HUES64 (cell line): ENCODE measurements at regions not wholly inside any gene's neighbourhood (a gene's known extent, or its start where the extent isn't known, plus 50 kb on each side); places are given as distances from the start of the nearest gene placed in this dataset.

ENCODE experiments used
- H3K27ac ChIP-seq: 2 replicates; pipeline ENCODE4 v1.7.0; 2013; ENCODE audit warnings: low read depth, low read length, inconsistent platforms
- H3K27me3 ChIP-seq: 2 replicates; pipeline ENCODE4 v1.6.1; 2013; ENCODE audit warnings: mild to moderate bottlenecking, low read length; ENCODE audit not compliant: insufficient read depth
- H3K36me3 ChIP-seq: 2 replicates; pipeline ENCODE4 v1.6.1; 2013; ENCODE audit warnings: mild to moderate bottlenecking, low read length; ENCODE audit not compliant: insufficient read depth
- H3K4me1 ChIP-seq: 2 replicates; pipeline ENCODE4 v1.6.1; 2013; ENCODE audit warnings: mild to moderate bottlenecking, low read length, moderate library complexity; ENCODE audit not compliant: insufficient read depth
- H3K4me3 ChIP-seq: 2 replicates; pipeline ENCODE4 v1.5.1; 2013; ENCODE audit warnings: mild to moderate bottlenecking, low read length, moderate library complexity
- H3K9ac ChIP-seq: 2 replicates; pipeline ENCODE4 v1.6.1; 2013; ENCODE audit warnings: mild to moderate bottlenecking, low read depth, low read length
- H3K9me3 ChIP-seq: 2 replicates; pipeline ENCODE4 v1.6.1; 2013; ENCODE audit warnings: low read depth, low read length; ENCODE audit not compliant: insufficient read depth
- WGBS: fragments of 150-250, 120-280 bp; methylation state at CpG from one replicate; pipeline ENCODE4 v1.1.7; 2013; ENCODE audit warnings: missing lambda C conversion rate; 5-methylcytosine and 5-hydroxymethylcytosine counted together

DNA sequence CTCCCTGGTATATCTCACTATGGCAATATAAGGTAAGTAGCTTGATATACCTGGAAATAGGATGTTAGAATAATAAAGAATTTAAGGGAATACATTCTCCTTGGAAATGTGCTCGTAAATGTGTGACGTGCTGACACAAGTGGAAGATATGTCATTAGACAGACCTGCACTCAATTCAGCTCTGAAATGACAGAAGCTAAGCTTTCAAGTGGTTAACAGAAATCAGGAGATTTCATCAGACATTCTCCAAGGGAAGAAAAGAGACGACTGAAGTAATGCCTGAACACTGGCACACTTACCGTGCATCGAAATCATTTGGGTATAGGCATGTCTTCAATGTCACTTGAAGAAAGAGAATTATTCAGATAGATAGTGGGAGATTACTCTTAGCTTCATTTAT lies 933.3 kb upstream of the CTNND2 start:
- H3K4me1 ChIP-seq = no peaks in the 10 kb centered on the region
- no peaks in the 10 kb centered on the region for H3K27me3 ChIP-seq
- no peak overlapping the region for H3K27ac ChIP-seq
- H3K4me3 ChIP-seq = no peak overlapping the region
- WGBS = 95% methylated on average over 5 of the region's 5 CpGs
- no peak overlapping the region for H3K9ac ChIP-seq
- no peaks in the 10 kb centered on the region for H3K9me3 ChIP-seq
- H3K36me3 ChIP-seq = no peaks in the 10 kb centered on the region

DNA sequence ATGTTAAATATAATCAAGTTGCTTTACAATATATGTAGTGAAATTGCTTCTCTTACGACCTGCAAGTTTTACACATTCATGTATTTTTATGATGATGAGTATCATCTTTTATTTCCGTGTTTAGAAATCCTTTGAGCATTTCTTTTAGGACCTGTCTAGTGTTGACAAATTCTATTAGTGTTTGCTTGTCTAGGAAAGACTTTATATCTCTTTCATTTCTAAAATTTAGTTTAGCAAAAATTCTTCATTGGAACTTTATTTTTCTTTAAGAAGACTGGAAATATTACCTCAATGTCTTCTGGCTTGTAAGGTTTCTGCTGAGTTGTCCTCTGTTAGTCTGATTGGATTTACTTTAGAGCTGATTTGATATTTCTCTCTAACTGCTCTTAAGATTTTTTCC lies 920.9 kb upstream of the CTNND2 start:
- WGBS = 100% methylated on average over 2 of the region's 2 CpGs

DNA sequence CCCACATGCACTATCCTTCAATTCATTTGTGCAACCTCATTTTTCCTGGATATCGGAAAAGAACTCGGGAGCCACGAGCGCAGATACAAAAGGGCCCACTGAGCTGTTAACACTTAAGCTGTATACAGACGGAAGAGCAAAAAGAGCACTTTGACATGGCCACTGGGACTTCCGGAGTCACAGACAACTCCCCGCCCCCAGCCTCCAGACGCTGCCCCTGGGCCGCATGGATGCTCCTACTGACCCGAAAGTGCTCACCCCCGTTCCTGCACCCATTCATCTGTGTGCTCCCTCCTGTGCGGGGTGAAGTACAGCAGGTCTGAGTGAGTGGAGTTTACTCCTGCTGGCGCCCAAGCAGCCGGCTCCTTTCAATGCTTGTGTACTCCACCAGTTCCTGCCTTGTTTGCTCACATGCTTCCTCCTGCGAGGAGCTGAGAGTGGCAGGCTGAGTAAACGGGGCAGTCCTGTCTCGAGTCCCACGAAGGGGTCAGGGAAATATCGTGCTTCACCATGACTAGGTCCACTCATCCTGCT lies 901.0 kb upstream of the CTNND2 start:
- Histone ChIP-seq H3K27ac (no peak overlapping the region), H3K4me3 (no peak overlapping the region), H3K4me1 (no peaks in the 10 kb centered on the region), H3K36me3 (no peaks in the 10 kb centered on the region), H3K27me3 (no peaks in the 10 kb centered on the region), H3K9ac (no peak overlapping the region), H3K9me3 (no peaks in the 10 kb centered on the region)
- WGBS = 90% methylated on average over 19 of the region's 19 CpGs

More for the DNA sequence above, 920.9 kb upstream of the CTNND2 start:
- Histone ChIP-seq H3K4me1 (no peaks in the 10 kb centered on the region), H3K9me3 (peaks cover 18% of the 10 kb centered on the region), H3K9ac (no peak overlapping the region), H3K27ac (no peak overlapping the region), H3K27me3 (no peaks in the 10 kb centered on the region), H3K36me3 (no peaks in the 10 kb centered on the region), H3K4me3 (no peak overlapping the region)

DNA sequence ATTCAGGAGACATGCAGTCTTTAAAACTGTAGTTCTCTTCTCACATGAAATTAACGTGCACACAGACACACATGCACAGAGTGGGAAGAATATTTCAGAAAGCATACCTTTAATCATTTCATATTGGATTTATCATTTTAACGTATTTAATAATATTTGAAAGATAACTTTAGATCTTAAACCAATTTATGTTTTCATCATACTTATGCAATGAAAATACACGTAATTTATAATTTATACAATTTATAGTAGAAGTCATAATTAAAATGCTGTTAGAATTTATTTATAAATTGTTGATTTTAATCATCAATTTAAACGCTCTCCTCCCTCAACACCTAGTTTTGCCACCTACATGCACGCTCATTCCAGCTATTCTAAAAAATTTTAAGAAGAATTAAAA lies 894.9 kb upstream of the CTNND2 start:
- H3K9me3 ChIP-seq = peaks cover 4% of the 10 kb centered on the region; the same call in 1 of the 2 replicates
- WGBS = 100% methylated on average over 2 of the region's 5 CpGs
- H3K36me3 ChIP-seq = no peaks in the 10 kb centered on the region
- H3K27me3 ChIP-seq = no peaks in the 10 kb centered on the region
- no peak overlapping the region for H3K27ac ChIP-seq
- H3K9ac ChIP-seq = no peak overlapping the region
- no peak overlapping the region for H3K4me3 ChIP-seq
- no peaks in the 10 kb centered on the region for H3K4me1 ChIP-seq

DNA sequence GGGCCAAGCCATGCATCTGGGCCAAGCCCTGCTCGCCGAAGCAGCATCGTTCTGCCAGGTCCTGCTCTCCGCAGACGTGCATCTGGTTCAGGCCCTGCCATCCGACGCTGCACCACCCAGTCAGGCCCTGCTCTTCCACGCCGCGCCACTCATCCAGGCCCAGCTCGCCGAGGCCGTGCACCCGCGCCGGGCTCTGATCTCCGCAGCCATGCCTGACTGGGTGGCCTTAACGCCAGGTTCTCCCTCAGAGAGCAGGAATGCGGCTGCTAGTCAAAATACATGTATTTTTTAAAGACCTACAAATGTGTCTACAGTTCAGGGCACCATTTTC lies 891.1 kb upstream of the CTNND2 start:
- Histone ChIP-seq H3K9ac (no peak overlapping the region), H3K4me3 (no peak overlapping the region), H3K27ac (no peak overlapping the region), H3K27me3 (no peaks in the 10 kb centered on the region), H3K36me3 (no peaks in the 10 kb centered on the region), H3K9me3 (peaks cover 4% of the 10 kb centered on the region; the same call in 1 of the 2 replicates), H3K4me1 (no peaks in the 10 kb centered on the region)
- 94% methylated on average over 19 of the region's 19 CpGs for WGBS

DNA sequence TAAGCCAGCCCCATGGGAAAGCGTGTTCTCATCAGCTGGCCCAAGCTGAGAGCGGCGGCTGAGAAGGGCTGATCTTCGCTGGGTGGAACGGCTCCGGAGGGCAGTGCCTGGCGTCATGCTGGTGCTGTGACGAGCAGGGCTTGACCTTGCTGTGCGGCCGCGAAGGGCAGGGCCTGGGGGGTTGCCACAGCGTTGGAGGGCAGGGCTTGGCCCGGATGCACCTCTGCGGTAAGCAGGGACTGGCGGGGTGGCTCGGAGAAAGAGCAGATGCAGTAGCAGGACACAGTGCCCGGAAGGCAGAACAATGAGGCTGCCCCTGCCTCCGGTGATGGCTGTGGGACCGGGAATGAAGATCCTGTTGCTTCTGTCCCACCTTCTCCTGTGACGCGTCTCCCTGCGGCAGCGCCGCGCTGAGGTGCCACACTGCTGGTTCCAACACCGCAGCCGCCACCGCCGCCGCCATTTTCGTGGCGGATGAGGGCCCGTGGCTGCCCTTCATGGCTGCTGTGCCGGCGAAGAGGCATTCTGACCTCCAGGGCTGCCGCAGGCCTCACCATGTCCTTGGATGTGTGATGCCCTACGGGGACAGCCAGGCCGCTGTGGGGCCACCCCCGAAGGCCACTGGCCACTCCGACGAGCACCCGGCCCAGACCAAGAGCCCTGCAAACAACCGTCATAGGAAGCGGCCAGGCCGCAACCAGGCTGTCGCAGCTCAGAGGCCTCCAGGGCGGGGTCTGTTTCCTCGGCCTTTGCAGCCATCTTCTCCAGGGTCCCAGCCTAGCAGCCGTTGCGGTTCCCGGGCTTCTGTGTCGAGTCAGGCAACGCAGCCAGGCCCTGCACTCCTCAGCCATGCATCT lies 890.5 kb upstream of the CTNND2 start:
- Histone ChIP-seq H3K4me1 (no peaks in the 10 kb centered on the region), H3K36me3 (no peaks in the 10 kb centered on the region), H3K4me3 (no peak overlapping the region), H3K9me3 (peaks cover 4% of the 10 kb centered on the region; the same call in 1 of the 2 replicates), H3K27me3 (no peaks in the 10 kb centered on the region), H3K9ac (no peak overlapping the region), H3K27ac (no peak overlapping the region)
- WGBS = 97% methylated on average over 53 of the region's 53 CpGs

DNA sequence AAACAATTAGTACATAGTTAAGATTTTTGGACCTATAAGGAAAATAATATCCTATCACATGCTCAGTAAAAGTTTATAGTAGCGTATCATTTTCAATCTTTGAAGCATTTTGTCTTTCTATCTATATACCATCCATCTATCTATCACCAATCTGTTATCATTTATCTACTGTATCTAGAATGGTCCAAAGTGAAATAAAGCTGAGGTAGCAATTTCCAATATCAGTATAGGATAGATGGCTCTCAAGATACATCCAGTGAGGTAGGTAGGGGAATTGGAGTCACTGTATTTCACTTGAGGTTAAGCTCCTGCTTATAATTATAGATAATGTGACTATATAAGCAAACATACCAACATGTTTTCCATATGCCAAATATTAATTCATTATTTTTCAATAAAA lies 889.1 kb upstream of the CTNND2 start:
- Histone ChIP-seq H3K36me3 (no peaks in the 10 kb centered on the region), H3K9ac (no peak overlapping the region), H3K9me3 (peaks cover 4% of the 10 kb centered on the region; the same call in 1 of the 2 replicates), H3K27me3 (no peaks in the 10 kb centered on the region), H3K4me1 (no peaks in the 10 kb centered on the region), H3K27ac (no peak overlapping the region), H3K4me3 (no peak overlapping the region)
- WGBS = 100% methylated on average over 1 of the region's 1 CpG

DNA sequence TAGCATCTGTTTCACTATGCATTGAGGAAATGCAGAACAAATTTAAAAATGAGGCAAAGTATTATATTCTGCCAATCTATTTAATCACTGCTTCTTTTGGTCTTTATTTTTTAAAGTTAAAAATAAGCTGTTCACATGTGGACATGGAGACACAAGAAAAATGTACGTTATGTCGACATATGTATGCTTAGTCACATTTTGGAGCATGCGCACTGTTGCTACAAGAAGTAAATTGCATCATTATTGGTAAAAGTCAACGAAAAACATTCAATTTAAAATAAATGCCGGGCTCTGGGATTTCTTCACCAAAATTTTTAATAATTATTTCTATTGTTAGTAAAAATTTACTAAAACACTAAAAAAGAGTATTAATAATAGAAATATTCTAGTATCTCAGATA lies 876.3 kb upstream of the CTNND2 start:
- Histone ChIP-seq H3K27me3 (no peaks in the 10 kb centered on the region), H3K4me3 (no peak overlapping the region), H3K9me3 (no peaks in the 10 kb centered on the region), H3K4me1 (no peaks in the 10 kb centered on the region), H3K9ac (no peak overlapping the region), H3K36me3 (no peaks in the 10 kb centered on the region), H3K27ac (no peak overlapping the region)
- 97% methylated on average over 4 of the region's 5 CpGs for WGBS

DNA sequence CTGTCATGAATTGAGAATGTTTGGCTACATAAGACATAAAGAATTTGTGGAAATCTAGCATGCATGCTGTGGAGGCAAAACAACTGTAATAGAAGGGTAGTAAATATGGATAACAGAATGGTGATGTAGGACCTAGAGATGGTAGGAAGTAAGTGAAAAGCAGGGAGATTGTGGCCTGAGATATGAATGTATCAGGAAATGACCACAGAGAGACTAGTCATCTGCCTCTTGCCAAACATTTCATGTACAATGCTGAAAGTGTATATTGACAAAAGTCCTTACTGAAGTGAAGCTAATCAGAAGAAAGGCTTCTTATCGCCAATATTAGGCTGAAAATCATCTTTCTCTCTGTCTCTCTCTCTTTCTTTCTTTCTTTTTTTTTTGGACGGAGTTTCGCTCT lies 873.1 kb upstream of the CTNND2 start:
- H3K9me3 ChIP-seq = no peaks in the 10 kb centered on the region
- no peak overlapping the region for H3K9ac ChIP-seq
- no peaks in the 10 kb centered on the region for H3K27me3 ChIP-seq
- WGBS = 95% methylated on average over 3 of the region's 3 CpGs
- H3K36me3 ChIP-seq = no peaks in the 10 kb centered on the region
- no peak overlapping the region for H3K4me3 ChIP-seq
- H3K27ac ChIP-seq = no peak overlapping the region
- no peaks in the 10 kb centered on the region for H3K4me1 ChIP-seq

DNA sequence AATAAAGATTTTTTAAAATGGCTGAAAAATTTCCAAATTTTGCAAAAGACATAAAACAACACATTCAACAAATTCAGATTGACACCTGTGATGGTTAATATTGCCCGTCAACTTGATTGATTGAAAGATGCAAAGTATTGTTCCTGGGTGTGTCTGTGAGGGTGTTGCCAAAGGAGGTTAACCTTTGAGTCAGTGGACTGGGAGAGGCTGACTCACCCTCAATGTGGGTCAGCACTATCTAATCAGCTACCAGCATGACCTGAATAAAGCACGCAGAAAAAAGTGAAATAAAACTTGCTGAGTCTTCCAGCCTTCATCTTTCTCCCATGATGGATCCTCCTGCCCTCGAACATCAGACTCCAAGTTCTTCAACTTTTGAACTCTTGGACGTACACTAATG lies 868.0 kb upstream of the CTNND2 start:
- Histone ChIP-seq H3K4me3 (no peak overlapping the region), H3K4me1 (no peaks in the 10 kb centered on the region), H3K27ac (no peak overlapping the region), H3K9me3 (no peaks in the 10 kb centered on the region), H3K9ac (no peak overlapping the region), H3K27me3 (no peaks in the 10 kb centered on the region), H3K36me3 (no peaks in the 10 kb centered on the region)
- WGBS = 88% methylated on average over 4 of the region's 4 CpGs

DNA sequence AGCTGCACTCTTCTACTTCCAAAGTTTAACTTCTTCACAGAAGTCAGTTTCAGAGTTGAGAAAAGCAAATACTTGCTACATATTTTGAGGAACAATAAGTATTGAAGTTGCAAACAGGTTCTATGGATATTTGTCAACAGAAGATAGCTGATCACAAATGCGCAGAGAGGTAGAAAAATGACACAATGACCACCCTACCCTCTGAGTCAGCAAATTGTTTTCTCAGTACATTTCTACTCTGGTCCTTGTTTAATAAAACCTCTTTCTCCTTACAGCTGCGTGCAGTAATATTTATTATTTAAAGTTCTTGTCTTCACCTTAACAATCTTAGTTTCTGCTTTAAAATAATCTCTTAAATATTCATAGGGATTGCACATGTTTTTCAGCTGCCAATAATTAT lies 855.1 kb upstream of the CTNND2 start:
- H3K36me3 ChIP-seq = no peaks in the 10 kb centered on the region
- H3K9ac ChIP-seq = no peak overlapping the region
- H3K27ac ChIP-seq = no peak overlapping the region
- WGBS = 100% methylated on average over 1 of the region's 2 CpGs
- H3K27me3 ChIP-seq = no peaks in the 10 kb centered on the region
- H3K9me3 ChIP-seq = no peaks in the 10 kb centered on the region
- no peaks in the 10 kb centered on the region for H3K4me1 ChIP-seq
- no peak overlapping the region for H3K4me3 ChIP-seq
